RPMI7951 (cell line): ENCODE measurements at regions not wholly inside any gene's neighbourhood (a gene's known extent, or its start where the extent isn't known, plus 50 kb on each side); places are given as distances from the start of the nearest gene placed in this dataset.

Experiments used
- DNase-seq: peaks from one replicate; pipeline ENCODE4 v3.0.0-alpha.2; 2012; ENCODE audit warnings: low read depth

DNA sequence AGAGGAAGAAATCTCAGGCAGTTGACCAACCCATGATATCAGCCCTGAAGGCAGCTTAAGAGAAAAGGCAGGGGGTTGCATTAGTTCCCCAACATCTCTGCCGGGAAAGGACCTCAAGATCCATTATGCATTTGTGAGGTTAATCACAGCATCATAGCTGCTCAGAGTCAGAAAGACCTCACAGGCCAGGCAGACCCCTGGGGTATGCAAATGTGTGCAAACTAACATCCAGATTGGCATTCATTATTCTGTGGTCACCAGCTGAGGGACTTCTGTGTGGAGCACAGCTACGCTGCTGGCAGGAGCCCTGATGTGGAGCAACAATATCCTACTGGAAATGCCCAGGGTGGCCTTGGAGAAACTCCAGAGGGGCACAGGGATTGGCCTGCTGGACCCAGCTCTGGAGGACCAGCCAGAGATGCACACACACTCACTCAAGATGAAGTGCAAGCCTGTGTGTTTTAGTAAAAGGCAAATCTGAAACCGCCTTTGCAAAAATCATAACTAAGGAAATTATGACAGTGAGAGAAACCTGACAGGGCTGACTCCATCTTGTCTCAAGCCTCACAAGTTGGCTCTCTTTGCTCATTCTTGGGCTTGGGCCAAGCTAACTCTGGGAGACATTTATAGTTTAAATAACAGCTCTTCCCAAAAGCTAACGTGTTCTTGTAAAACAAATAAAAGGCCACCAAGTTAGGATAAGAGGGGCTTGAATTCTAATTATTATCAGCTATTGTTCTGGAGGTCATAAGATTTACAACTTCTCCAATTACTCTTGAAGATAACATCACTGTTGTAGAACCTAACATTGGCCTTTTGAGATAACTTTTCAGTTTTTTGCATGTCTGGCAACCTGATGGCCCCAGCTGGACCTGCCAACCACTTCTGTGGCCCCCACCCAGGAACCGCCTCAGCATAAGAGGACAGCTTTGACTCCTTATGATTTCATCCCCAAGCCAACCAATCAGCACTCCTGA, 257.1 kb downstream of the UACA start:
- peak; percentile 49 for DNase-seq

DNA sequence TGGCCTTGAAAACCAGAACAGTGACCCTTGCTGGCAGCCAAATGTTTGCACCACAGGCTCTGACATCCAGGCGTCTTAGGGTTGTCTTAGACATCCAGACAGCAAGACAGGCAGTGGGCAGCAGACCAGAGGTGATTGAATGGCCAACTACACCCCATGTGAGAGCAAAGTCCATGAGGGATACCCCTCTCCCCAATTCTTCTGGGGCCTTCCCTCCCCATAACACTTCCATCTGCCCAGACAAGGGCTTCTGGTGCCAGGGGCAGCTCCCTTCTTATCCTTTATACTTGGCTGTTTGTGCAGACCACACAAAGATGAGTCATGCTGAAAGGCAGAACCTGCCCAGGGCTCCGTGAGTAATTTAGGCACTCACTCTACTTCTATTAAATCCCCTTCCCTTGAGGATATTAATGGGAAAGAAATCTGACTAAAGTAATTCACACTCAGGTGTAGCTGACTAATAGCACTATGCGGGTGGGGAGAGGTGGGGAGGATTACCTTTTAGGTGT, 257.9 kb downstream of the UACA start:
- peak; percentile 95 for DNase-seq

DNA sequence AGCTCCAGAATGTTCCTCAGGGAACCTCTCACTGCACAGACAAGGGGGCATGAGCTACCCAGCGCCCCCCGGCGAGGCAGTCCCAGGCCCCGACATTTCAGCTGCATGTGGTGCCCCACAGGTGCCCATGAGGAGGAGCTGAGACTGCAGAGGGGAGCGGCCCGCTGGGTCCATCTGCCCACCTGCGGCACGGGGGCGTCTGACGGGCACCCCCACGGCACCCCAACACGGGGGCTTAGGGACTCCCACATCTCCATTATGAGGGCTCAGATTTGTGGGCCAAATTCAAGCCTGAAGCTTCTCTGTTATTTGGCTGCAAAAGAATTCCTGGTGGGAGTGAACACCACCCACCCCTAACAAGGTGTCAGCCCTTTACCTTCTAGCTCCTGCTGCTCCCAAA, 258.4 kb downstream of the UACA start:
- no peak for DNase-seq

DNA sequence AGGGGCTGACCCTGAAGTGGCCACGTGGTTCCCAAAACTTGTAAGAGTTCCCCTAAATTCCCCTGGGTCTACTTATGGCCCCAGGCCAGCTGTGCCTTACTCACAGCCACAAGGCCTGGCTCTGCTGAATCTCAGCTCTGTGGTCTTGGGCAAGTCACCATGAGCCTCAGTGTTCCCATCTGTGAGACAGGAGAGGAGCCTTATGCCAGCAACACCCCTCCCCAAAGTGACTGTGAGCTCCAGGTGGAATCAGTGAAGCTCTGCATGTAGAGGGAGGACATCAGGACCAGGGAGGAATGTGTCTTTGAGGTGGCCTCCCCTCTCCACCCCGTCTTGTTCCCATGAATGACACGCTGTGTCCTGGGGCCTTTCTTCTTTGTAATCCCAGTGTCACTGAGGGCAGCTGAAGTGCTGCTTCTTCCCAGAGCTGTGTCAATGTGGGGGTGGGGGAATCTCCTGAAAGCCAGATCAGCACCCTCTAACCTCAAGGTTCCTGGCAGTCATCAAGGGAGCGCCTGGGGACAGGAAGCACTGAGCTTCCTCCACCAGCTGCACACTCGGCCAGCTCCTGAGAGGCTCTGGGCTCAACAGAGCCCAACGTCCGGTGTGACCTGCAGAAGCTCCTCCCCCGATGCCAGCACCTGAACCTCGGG, 258.9 kb downstream of the UACA start:
- peak; percentile 99 for DNase-seq

DNA sequence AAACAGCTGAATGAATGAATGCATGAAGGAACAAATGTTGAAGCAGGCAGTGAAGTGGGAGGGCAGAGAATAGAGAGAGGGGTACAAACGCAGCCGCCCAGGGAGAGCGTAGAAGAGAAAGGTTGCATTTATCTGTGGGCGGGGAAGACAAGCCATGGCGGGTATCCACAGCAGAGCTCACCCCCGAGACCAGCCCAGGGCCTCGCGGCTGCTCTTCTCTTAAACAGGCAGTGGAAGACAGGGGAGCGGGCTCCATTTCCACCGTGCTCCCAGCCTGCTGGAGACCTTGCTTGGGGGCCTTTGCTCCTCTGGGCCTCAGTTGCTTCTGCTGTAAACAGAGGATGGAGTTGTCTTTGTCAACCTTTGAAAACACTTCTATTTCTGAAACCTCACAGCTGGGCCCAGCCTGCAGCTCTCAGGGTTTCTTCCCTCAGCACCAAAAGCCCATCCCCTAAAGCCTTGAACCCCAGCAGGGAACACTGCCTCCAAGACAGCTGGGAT, 259.5 kb downstream of the UACA start:
- no peak for DNase-seq

DNA sequence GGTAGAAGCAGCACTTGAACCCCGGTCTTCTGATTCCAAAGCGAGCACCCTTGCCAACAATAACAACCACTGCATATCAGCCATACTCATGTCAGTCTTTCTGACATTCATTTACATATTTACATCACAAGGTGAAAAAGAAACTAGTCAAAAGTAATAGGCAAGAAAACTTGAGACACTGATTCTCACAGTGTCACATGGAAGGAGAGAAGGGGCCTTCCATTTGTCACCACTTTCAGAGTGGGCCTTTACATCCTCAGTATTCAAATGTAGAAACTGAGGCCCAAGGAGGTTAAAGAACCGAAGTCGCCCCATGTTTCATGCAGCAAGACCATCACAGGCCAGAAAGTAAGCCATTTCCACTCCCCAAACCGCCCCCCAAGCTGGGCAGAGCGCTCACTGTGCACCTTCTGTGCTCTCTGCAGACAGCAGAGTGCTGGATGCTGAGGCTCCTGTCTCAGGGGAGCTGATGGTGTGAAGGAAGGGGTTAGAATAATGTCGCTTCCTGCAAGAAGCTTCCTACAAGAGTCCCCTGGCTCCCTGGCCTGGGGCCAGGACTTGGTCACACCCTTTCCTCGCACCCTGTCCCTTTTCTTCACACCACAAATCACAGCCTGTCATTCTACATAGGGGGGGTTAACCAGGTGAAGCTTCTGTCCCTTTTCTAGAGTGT, 260.1 kb downstream of the UACA start:
- DNase-seq, result no peak

DNA sequence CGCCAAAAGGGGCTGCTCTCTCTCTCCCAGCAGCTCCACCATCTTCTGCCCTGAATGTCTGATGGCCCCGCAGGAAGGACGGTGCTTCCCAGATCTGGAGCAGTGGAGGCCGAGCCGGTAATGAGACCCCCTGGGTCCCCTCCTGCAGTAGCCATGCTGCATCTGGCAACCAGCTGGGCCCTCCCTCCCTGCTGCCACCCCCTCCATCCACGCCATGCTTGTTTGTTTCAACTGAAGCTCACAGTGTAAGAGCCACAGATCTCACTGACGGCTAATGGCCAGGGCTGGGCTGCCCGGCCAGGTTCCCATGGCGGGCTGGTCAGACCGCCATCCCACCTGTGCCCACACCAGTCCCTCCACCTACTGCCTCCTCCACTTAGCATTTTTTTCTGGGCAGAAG, 260.8 kb downstream of the UACA start:
- DNase-seq, result no peak

DNA sequence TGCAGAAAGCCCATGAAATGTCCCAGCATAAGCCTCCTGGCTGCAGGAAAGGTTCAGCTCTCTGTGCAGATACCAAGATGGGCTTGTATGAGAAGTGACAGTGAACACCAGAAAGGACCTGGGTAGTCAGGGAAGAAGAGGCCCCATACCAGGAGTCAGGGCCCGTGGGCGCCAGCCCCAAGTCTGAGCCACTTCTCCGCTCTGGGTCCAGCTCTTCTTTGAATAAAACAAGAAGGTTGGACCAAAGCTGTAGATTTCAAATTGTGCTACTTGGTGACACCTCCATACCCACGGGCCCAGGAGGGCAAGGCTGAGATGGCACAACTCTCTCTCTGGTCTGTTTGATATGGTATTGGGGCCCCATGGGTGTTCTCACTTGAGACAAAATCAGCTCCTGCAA, 261.5 kb downstream of the UACA start:
- no peak for DNase-seq

DNA sequence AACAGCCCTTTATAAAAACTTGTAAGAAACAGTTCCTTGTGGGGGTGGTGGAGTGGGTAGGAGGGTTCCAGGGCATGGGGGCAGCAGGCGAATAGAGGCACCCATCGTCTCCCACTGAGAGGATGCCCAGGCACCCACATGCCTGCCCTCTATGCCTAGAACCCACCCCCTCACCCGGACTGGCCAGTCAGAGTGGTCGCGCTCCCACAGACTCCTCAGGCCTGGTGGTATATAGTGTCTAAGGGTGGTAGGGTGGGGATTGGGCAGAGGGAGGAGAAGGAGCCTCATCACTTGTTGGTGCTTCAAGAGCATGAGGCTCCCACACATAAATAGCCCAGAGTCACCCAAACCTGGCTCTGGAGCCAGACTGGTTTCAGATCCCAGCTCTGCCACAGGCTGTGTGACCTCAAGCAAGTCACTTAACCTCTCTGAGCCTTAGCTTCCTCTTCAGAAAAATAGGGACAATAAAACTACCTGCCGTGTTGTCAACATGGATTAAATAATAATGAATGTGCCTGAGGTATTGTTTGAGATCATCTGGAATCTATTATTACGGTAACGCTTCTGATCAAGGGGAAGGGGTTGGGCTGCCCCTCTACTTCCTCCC, 262.1 kb downstream of the UACA start:
- no peak for DNase-seq

DNA sequence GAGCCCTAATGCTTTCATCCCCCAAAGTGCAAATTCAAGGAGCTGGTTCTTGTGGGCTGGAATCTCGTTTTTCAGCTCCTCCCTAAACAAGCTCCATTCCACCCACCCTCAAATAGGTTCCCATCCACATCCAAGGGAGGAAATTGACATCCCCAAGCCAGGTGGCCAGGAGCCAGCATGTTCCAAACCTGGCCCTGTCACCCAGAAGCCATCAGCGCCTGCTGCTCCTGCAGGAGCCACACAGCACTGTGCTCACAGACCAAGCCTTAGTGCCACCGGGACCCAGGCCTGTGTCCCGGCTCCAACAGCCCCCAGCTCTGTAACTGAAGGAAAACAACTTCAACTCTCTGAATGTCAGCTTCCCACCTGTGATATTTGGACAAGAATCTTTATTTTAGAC, 263.6 kb downstream of the UACA start:
- no peak for DNase-seq

DNA sequence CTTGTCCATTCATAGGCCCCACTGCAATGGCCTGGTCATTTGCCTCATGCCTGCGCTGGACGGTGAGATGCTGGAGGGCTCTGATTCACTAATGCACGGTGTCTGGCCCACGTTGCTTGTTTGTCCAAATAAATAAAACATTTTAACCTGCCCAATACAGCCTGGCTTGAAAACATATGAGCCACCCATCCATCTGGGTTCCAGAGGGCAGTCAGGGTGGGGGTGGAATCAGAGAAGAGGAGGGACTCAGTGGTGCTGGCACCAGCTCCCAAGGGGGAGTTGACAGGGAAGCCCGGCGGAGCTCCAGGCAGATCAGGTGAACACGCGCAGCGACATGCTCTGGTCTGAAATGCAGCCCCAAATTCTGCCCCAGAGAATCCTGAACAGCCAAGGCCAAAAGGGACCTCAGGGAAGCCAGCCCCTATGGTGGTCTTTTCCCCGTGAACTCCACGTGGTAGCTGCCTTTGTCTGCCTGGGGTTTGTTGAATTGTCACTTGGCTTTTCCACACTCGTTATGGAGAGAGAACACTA, 265.2 kb downstream of the UACA start:
- no peak for DNase-seq

DNA sequence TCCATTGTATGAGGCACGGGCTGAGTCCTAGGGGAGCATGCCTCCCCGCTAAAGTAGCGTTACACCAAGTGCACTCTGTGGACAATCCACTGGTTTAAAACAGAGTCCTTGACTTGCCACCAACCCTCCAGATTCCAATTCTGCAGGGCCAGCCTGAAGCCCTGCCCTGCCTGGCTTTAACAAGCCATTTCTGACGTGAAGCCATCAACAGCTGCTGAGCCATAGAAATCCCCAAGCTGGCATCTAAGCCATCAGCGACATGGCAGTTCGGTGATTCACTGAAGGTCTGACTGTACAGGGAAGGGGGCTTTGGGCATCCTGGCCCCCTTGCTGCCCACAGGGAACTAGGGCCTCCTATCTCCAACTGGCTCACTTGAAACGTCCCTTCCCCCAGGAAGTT, 265.7 kb downstream of the UACA start:
- DNase-seq, result no peak

DNA sequence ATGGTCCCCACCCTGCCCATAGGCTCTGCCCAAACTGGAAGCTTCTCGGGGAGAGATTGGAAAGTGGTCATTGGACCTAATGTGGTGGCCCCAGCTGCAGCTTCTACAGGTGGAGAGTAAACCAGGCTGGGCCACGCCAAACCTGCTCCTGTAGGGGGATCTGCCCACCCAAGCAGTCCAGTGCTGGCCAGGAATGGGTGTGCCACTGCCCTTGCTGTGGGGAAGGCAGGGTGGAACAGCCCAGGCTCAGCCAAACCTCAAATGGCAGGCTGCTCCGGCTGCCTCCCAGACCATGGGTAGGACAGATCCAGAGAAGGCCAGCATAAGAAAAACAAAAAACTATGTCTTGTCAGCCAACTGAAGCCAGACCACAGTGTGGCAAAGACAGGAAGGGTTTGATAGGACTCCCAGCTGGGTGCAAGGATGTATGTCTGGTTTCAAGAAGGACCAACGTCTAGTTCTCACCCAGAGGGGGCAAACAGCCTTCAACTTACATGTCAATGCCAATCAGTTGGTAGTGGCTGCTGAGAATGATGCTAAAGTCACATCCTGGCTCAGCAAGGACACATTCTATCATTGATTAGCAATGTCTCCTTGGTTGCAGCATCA, 267.3 kb downstream of the UACA start:
- peak; percentile 30 for DNase-seq

DNA sequence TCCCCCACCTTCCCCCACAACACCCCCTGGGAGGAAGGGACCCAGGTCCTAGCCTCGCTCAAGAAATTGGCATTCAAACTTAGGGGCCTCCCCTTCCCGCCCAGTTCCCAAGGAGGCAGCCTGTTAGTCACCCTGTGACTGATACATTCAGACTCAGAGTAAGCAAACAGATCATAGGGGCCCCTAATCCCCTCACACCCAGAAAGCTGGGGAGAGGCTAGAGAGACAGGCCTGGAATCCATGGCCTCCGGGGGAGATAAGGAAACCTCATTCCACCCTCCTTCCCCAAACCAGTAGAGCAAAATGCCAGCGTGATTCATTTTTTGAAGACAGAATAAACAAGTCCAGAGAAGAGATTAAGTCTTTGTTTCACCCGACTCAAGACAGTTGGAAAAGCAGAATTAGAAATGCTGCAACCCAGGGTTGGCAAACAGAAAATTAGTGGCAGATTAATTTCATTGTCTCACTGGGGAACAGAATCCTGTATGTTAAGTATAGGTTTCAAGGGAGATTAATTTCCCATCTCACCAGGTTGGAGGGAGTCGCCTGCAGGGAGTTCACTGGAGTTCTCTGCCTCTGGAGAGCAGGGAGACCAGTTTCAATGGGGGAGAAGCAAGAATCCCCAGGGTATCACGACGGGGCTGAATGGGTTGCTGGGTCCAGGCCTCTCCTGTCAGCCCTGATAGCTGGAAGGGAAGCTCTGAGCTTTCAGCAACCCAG, 268.3 kb downstream of the UACA start:
- peak; percentile 99 for DNase-seq

DNA sequence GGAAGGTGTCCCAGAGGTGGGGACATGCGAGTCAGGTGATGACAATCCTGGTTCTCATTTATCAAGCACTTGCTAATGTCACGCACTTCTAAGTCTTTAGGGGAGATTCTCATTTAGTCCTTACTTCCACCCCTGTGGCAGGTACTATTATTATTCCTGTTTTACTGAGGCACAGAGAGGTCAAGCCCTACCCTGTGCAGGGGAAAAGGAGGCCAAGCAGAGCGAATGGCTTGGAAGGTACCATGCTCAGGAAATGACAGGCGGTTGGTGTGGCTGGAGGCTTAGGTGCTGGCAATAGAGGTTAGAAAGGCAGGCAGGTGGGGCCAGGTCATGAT, 268.9 kb downstream of the UACA start:
- DNase-seq, result no peak

DNA sequence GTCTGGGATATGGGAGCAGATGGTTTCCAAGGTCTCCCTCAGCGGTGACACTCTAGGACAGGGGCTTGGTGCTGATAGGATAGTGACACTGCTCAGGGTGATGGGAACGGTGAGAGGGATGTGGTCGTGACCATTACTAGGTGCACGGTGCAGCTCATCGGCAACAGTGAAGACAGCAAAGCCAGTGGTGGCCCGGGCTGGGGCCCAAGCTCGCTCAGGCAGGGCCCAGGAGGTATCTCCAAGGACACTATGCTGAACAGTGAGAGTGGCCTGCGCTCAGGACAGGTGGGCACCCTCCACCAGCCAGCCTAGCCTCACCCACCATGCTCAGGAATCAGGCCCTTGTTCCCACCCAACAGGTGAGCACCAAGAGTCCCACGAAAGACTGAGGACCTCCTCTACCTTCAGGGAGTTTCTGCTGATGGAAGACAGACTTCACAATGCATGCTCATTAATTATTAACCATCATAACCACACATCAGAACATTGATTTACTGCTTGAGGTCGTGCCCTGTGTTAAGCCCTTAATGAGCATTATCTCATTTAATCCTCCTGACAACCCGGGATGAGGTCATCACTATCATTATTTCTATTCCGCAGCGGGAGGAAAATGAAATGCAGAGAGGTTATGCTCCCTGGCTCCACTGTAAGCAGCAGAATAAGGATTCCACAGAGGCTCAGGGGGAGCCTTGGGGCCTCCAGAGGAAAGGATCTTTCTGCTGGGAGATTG, 269.4 kb downstream of the UACA start:
- DNase-seq, result no peak

DNA sequence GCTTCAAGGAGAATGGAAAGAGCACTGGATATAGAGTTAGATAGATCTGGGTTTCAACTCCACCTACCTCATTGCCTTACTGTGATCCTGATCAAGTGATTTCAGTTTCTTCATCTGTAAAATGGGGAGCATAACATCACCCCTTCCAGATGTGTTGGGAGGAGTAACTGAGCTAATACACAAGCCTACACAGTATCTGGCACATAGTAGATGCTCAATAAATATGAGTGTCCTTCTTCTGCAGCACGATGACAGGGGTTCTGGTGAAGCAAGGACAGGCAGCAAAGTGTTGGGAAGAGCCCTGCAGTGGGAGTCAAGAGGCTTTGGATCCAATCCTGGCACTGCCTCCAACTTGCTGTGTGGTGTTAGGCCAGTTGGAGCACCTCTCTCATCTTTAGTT, 270.0 kb downstream of the UACA start:
- DNase-seq, result no peak

DNA sequence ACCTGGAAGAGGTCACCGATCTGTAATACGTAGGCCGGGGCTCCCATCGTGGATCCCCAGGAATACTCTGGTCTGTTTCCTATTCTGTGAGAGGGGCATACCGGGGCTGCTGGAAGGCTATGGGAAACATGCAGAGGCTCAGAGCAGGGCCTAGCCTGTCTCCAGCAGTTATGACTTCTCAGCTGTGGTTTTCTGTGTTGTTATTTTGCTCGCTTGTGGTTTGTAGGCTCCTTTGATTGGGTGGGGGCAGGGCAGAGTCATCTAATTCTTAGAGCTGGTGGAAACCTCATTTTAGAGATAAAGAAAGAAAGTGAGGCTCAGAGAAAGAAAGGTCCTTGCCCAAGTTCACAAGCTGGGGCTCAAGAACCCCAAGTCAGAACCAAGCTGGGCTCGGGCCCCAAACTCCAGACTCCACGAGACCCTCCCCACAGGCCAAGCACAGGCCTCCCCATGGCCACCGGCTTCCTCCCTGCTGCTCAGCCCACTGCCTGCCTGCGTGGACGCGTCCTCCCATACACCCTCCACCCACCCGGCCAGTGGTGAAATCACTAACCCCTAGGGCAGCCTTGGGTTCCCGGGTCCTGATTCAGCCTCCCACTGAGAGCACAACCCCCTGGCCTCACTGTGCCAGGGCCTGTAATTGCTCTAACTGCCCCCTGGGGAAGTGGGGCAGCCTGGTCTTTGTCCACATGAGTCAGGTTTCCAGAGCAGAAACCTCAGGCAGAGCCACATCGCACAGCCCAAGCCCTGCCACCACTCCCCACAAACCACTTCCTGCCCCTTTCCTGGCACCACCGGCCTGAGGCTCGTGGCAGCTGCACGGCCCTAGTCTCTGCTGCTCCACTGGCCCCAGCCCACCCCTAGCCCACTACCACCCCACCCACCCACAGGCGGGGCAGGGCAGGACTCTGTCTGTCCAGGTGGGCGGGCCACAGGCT, 270.8 kb downstream of the UACA start:
- peak; percentile 100 for DNase-seq

DNA sequence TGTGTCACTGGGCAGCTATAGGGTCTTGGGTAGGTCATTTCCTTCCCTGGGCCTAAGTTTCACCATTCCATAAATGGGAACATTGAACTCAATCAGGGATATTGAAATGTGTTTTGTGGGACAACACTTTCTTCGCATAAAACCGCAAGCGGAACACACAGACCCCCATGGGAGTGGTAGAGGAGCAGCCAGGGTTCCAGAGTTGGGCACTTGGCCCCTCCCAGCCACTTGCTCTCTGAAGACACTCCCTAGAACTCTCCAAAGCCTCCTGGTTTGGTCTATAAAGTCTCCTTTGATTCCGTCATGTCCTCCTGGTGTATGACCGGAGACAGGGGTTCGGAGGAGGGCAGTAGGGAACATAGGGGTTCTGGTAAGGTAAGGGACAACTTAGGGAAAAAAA, 271.7 kb downstream of the UACA start:
- DNase-seq, result no peak
